WTC11 (cell line): ENCODE measurements at regions not wholly inside any gene's neighbourhood (a gene's known extent, or its start where the extent isn't known, plus 50 kb on each side); places are given as distances from the start of the nearest gene placed in this dataset.

ENCODE experiments used
- ATAC-seq: fragments of 200-7000 bp; cut with Tn5 transposase; 2 replicates; pipeline ENCODE4 v1.10.0; 2021; ENCODE audit warnings: mild to moderate bottlenecking, moderate library complexity
- CTCF ChIA-PET: fragments of 300-600 bp; sonication (Branson Sonifier 250); formaldehyde crosslinking; loops from one replicate; lab custom pipeline; 2021; ENCODE audit warnings: antibody characterized with exemption; lab: Charles Lee
- POLR2A ChIA-PET: fragments of 350-600 bp; sonication (Branson Sonifier 250); formaldehyde crosslinking; loops from one replicate; lab custom pipeline; 2021; ENCODE audit warnings: antibody characterized with exemption; lab: Charles Lee
- DNase-seq: peaks from one replicate; pipeline ENCODE4 v3.0.0; 2021; ENCODE audit warnings: low spot score
- H3K27ac Mint-ChIP-seq: 2 replicates; pipeline ENCODE4 v1.8.0; 2021; ENCODE audit warnings: mixed read lengths
- H3K27me3 Mint-ChIP-seq: 2 replicates; pipeline ENCODE4 v1.8.0; 2021; ENCODE audit warnings: low read depth, mild to moderate bottlenecking, moderate library complexity, mixed read lengths
- H3K36me3 Mint-ChIP-seq: 2 replicates; pipeline ENCODE4 v1.8.0; 2021; ENCODE audit warnings: mixed read lengths
- H3K4me1 Mint-ChIP-seq: 2 replicates; pipeline ENCODE4 v1.8.0; 2022; ENCODE audit warnings: mixed read lengths
- H3K4me3 Mint-ChIP-seq: 2 replicates; pipeline ENCODE4 v1.8.0; 2021; ENCODE audit warnings: mild to moderate bottlenecking, moderate library complexity, mixed read lengths
- H3K9me3 Mint-ChIP-seq: 2 replicates; pipeline ENCODE4 v1.8.0; 2021; ENCODE audit warnings: mixed read lengths
- ATF1 ChIP-seq: sonication (generic); formaldehyde crosslinking; IDR thresholded peaks from 2 replicates; pipeline ENCODE4 v1.8.1; 2023; ENCODE audit warnings: mild to moderate bottlenecking, moderate library complexity, missing genetic modification reagents
- CREM ChIP-seq: sonication (generic); formaldehyde crosslinking; IDR thresholded peaks from 2 replicates; pipeline ENCODE4 v1.8.1; 2022; ENCODE audit warnings: mild to moderate bottlenecking, missing genetic modification reagents, moderate library complexity
- HMGA2 ChIP-seq: fragments of 250-450 bp; sonication (Bioruptor Pico); IDR thresholded peaks from 2 replicates; pipeline ENCODE4 v1.4.0; 2021; ENCODE audit warnings: mild to moderate bottlenecking, moderate library complexity
- NFATC4 ChIP-seq: fragments of 250-450 bp; sonication (Bioruptor Pico); IDR thresholded peaks from 2 replicates; pipeline ENCODE4 v1.9.0; 2021; ENCODE audit warnings: mild to moderate bottlenecking
- NR3C1 ChIP-seq: sonication (generic); formaldehyde crosslinking; conservative IDR thresholded peaks from 2 replicates; pipeline ENCODE4 v1.8.1; 2023; ENCODE audit warnings: low read depth, mild to moderate bottlenecking, missing genetic modification reagents
- OVOL2 ChIP-seq: fragments of 250-450 bp; sonication (Bioruptor Pico); IDR thresholded peaks from 2 replicates; pipeline ENCODE4 v1.9.0; 2021; ENCODE audit warnings: mild to moderate bottlenecking, borderline replicate concordance
- TEAD4 ChIP-seq: sonication (generic); formaldehyde crosslinking; IDR thresholded peaks from 2 replicates; pipeline ENCODE4 v1.8.0; 2022; ENCODE audit warnings: mild to moderate bottlenecking, missing genetic modification reagents
- ZNF416 ChIP-seq: fragments of 250-450 bp; sonication (Bioruptor Pico); IDR thresholded peaks from 2 replicates; pipeline ENCODE4 v1.9.0; 2021; ENCODE audit warnings: mild to moderate bottlenecking, inconsistent platforms
- TF ChIP-seq, protein P1 (sequence below): fragments of 250-450 bp; sonication (Bioruptor Pico); IDR thresholded peaks from 2 replicates; pipeline ENCODE4 v1.9.0; 2021; ENCODE audit warnings: mild to moderate bottlenecking
- TF ChIP-seq, protein P2 (sequence below): sonication (generic); formaldehyde crosslinking; IDR thresholded peaks from 2 replicates; pipeline ENCODE4 v1.8.0; 2022; ENCODE audit warnings: mild to moderate bottlenecking, missing genetic modification reagents
- TF ChIP-seq, protein P3 (sequence below): sonication (generic); formaldehyde crosslinking; IDR thresholded peaks from 2 replicates; pipeline ENCODE4 v1.8.1; 2022; ENCODE audit warnings: low read depth, mild to moderate bottlenecking, moderate library complexity, missing genetic modification reagents, borderline replicate concordance
- TF ChIP-seq, protein P4 (sequence below): fragments of 250-450 bp; sonication (Bioruptor Pico); IDR thresholded peaks from 2 replicates; pipeline ENCODE4 v1.9.0; 2021; ENCODE audit warnings: mild to moderate bottlenecking, borderline replicate concordance
- TF ChIP-seq, protein P5 (sequence below): sonication (generic); formaldehyde crosslinking; IDR thresholded peaks from 2 replicates; pipeline ENCODE4 v1.8.1; 2022; ENCODE audit warnings: missing genetic modification reagents, borderline replicate concordance
- TF ChIP-seq, protein P6 (sequence below): sonication (generic); formaldehyde crosslinking; IDR thresholded peaks from 2 replicates; pipeline ENCODE4 v1.8.1; 2023; ENCODE audit warnings: mild to moderate bottlenecking, missing genetic modification reagents, moderate library complexity

DNA sequence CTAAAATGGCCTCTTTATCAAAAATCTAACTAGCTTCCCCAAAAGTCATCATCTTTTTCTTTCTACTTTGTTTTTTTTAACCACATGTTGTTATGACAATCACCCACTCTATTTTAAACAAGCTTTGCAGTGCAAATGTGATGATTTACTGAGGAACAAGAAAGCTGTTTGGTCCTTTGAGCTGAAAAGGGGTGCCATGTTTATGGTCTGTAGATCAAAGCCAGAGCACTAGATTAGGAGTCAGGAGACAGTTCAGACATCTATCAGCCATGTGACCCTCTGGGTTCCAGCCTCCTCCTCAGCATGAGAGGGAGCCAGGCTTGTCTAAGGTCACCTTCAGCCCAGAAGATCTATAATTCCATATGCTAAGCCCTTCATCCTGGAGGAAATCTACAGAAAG is 65.9 kb downstream of the RPL22L1 start (continued):
- no peak for TF ChIP-seq HMGA2 (CRISPR knock-in tag)
- TF ChIP-seq, protein P1, sequence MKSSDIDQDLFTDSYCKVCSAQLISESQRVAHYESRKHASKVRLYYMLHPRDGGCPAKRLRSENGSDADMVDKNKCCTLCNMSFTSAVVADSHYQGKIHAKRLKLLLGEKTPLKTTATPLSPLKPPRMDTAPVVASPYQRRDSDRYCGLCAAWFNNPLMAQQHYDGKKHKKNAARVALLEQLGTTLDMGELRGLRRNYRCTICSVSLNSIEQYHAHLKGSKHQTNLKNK (CRISPR knock-in tag) = no peak
- TF ChIP-seq OVOL2 (CRISPR knock-in tag) = no peak
- no peak for TF ChIP-seq CREM
- TF ChIP-seq, protein P2, sequence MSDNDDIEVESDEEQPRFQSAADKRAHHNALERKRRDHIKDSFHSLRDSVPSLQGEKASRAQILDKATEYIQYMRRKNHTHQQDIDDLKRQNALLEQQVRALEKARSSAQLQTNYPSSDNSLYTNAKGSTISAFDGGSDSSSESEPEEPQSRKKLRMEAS (CRISPR knock-in tag) = no peak
- no peak for TF ChIP-seq NR3C1 (CRISPR knock-in tag)
- TF ChIP-seq NFATC4 (CRISPR knock-in tag) = no peak

DNA sequence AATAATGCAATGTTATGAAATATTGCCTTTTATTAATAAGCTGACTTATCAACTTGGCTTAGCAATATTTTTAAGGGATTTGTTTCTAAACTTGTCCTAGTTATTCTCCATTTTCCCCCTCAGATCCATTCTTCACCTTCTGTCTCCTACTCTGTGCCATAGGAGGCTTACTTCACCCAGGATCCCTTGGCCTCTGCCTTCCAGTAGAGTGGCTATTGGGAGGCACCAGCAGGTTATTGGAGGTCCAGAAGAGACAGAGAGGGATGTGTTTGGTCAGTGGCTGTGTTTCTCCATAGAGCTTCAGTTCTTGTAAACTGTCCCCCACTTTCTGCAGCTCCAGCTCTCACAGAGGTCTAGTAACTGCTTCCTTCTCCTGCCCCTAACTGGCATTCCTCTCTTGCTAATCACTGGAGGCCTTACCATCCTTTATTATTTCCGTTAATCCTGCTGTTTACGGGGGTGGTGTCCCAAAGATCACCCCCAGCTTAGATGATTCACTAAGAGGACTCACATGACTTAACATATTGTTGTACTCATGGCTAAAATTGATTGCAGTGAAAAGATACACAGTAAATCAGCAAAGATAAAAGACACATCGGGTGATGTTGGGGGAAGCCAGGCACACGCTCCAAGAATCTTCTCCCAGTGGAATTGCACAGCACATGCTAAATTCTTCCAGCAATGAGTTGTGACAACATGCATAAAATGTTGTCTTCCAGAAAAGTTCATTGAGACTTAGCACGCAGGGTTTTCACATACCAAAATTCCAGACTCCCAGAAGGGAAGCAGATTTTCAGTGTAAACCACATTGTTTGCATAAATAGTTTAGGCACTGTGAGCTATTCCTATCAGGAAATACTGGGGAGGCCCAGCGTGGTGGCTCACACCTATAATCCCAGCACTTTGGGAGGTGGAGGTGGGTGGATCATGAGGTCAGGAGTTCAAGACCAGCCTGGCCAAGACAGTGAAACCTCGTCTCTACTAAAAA is 67.5 kb downstream of the RPL22L1 start:
- Mint-ChIP-seq H3K9me3 (peaks cover 29% of the 10 kb centered on the region), H3K27ac (no peak overlapping the region)
- no peak for ATAC-seq
- TF ChIP-seq ZNF416 (CRISPR knock-in tag) = no peak
- no peak for TF ChIP-seq TEAD4 (CRISPR knock-in tag)
- no peak for TF ChIP-seq ATF1 (CRISPR knock-in tag)
- TF ChIP-seq, protein P3, sequence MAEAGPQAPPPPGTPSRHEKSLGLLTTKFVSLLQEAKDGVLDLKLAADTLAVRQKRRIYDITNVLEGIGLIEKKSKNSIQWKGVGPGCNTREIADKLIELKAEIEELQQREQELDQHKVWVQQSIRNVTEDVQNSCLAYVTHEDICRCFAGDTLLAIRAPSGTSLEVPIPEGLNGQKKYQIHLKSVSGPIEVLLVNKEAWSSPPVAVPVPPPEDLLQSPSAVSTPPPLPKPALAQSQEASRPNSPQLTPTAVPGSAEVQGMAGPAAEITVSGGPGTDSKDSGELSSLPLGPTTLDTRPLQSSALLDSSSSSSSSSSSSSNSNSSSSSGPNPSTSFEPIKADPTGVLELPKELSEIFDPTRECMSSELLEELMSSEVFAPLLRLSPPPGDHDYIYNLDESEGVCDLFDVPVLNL (CRISPR knock-in tag) = no peak
- TF ChIP-seq, protein P4, sequence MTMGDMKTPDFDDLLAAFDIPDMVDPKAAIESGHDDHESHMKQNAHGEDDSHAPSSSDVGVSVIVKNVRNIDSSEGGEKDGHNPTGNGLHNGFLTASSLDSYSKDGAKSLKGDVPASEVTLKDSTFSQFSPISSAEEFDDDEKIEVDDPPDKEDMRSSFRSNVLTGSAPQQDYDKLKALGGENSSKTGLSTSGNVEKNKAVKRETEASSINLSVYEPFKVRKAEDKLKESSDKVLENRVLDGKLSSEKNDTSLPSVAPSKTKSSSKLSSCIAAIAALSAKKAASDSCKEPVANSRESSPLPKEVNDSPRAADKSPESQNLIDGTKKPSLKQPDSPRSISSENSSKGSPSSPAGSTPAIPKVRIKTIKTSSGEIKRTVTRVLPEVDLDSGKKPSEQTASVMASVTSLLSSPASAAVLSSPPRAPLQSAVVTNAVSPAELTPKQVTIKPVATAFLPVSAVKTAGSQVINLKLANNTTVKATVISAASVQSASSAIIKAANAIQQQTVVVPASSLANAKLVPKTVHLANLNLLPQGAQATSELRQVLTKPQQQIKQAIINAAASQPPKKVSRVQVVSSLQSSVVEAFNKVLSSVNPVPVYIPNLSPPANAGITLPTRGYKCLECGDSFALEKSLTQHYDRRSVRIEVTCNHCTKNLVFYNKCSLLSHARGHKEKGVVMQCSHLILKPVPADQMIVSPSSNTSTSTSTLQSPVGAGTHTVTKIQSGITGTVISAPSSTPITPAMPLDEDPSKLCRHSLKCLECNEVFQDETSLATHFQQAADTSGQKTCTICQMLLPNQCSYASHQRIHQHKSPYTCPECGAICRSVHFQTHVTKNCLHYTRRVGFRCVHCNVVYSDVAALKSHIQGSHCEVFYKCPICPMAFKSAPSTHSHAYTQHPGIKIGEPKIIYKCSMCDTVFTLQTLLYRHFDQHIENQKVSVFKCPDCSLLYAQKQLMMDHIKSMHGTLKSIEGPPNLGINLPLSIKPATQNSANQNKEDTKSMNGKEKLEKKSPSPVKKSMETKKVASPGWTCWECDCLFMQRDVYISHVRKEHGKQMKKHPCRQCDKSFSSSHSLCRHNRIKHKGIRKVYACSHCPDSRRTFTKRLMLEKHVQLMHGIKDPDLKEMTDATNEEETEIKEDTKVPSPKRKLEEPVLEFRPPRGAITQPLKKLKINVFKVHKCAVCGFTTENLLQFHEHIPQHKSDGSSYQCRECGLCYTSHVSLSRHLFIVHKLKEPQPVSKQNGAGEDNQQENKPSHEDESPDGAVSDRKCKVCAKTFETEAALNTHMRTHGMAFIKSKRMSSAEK (CRISPR knock-in tag) = no peak
- TF ChIP-seq, protein P5, sequence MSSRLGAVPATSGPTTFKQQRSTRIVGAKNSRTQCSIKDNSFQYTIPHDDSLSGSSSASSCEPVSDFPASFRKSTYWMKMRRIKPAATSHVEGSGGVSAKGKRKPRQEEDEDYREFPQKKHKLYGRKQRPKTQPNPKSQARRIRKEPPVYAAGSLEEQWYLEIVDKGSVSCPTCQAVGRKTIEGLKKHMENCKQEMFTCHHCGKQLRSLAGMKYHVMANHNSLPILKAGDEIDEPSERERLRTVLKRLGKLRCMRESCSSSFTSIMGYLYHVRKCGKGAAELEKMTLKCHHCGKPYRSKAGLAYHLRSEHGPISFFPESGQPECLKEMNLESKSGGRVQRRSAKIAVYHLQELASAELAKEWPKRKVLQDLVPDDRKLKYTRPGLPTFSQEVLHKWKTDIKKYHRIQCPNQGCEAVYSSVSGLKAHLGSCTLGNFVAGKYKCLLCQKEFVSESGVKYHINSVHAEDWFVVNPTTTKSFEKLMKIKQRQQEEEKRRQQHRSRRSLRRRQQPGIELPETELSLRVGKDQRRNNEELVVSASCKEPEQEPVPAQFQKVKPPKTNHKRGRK (CRISPR knock-in tag) = no peak
- TF ChIP-seq, protein P6, sequence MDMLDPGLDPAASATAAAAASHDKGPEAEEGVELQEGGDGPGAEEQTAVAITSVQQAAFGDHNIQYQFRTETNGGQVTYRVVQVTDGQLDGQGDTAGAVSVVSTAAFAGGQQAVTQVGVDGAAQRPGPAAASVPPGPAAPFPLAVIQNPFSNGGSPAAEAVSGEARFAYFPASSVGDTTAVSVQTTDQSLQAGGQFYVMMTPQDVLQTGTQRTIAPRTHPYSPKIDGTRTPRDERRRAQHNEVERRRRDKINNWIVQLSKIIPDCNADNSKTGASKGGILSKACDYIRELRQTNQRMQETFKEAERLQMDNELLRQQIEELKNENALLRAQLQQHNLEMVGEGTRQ = no peak
- TF ChIP-seq, all 79 proteins: peak for 0
- Mint-ChIP-seq H3K36me3 (0 out of 2 replicates have a peak, but pooled peaks cover 3% of the 10 kb centered on the region), H3K27me3 (no peaks in the 10 kb centered on the region), H3K4me3 (no peak overlapping the region), H3K4me1 (peaks cover 16% of the 10 kb centered on the region)
- CTCF ChIA-PET = interaction anchor here (1.8 to 2.7 kb wide), 2 partner anchors 9 to 389 kb away, joined by 5 to 22 read pairs; no protein-coding TSS in a partner anchor
- no peak for DNase-seq
- POLR2A ChIA-PET = no interaction called here
